ENCODE measurements at regions not wholly inside any gene's neighbourhood (a gene's known extent, or its start where the extent isn't known, plus 50 kb on each side); places are given as distances from the start of the nearest gene placed in this dataset.

GRCh38 chr17:73718912-73719311, 74.7 kb upstream of the SDK2 start:
- TF ChIP-seq EZH2 (IDR thresholded peaks at IDR 0.05; ENCODE audit: borderline replicate concordance, low read length) (no peak), CTCF (IDR thresholded peaks at IDR 0.05; ENCODE audit: low read length) (no peak)

Measured in OCI-LY1 (cell line).